WERI-Rb-1 (cell line): ENCODE measurements at regions not wholly inside any gene's neighbourhood (a gene's known extent, or its start where the extent isn't known, plus 50 kb on each side); places are given as distances from the start of the nearest gene placed in this dataset.

Source experiments
- DNase-seq: peaks from one replicate; pipeline ENCODE4 v3.0.0-alpha.2; 2020
- H3K27ac ChIP-seq: fragments of 250-450 bp; sonication (Bioruptor Pico); 2 replicates; pipeline ENCODE4 v1.5.1; 2020; ENCODE audit warnings: mild to moderate bottlenecking, moderate library complexity
- H3K27me3 ChIP-seq: fragments of 250-450 bp; sonication (Bioruptor Pico); 2 replicates; pipeline ENCODE4 v1.5.1; 2021; ENCODE audit warnings: mild to moderate bottlenecking, low read depth, moderate library complexity; ENCODE audit not compliant: insufficient read depth, severe bottlenecking
- H3K36me3 ChIP-seq: fragments of 250-450 bp; sonication (Bioruptor Pico); 2 replicates; pipeline ENCODE4 v1.5.1; 2020; ENCODE audit warnings: mild to moderate bottlenecking, moderate library complexity
- H3K4me3 ChIP-seq: 2 replicates; pipeline ENCODE4 v1.5.1; 2011; ENCODE audit warnings: low read depth, mild to moderate bottlenecking, control low read depth, low read length
- H3K9me3 ChIP-seq: fragments of 250-450 bp; sonication (Bioruptor Pico); 2 replicates; pipeline ENCODE4 v1.5.1; 2021; ENCODE audit warnings: mild to moderate bottlenecking, moderate library complexity; ENCODE audit not compliant: severe bottlenecking
- CTCF ChIP-seq: IDR thresholded peaks from 2 replicates; pipeline ENCODE4 v1.5.1; 2011; ENCODE audit warnings: low read depth, mild to moderate bottlenecking, control low read depth, inconsistent platforms, low read length

- H3K27ac ChIP-seq = no peak overlapping the region
- no peak for TF ChIP-seq CTCF
- H3K36me3 ChIP-seq = no peaks in the 10 kb centered on the region
- no peak for DNase-seq
- no peak overlapping the region for H3K4me3 ChIP-seq
- no peaks in the 10 kb centered on the region for H3K27me3 ChIP-seq
- no peaks in the 10 kb centered on the region for H3K9me3 ChIP-seq
Measured at GRCh38 chr3:163273694-163274093, 1777.1 kb downstream of the OTOL1 start.

GRCh38 chr3:163266731-163267130 is 1770.1 kb downstream of the OTOL1 start:
- H3K27ac ChIP-seq = no peak overlapping the region
- no peak overlapping the region for H3K4me3 ChIP-seq
- TF ChIP-seq CTCF = no peak

GRCh38 chr3:163261618-163262017 is 1765.0 kb downstream of the OTOL1 start:
- H3K4me3 ChIP-seq = no peak overlapping the region
- TF ChIP-seq CTCF = no peak
- no peaks in the 10 kb centered on the region for H3K9me3 ChIP-seq
- no peaks in the 10 kb centered on the region for H3K27me3 ChIP-seq
- no peaks in the 10 kb centered on the region for H3K36me3 ChIP-seq
- H3K27ac ChIP-seq = no peak overlapping the region
- DNase-seq = no peak

More at GRCh38 chr3:163266731-163267130, 1770.1 kb downstream of the OTOL1 start:
- no peak for DNase-seq
- no peaks in the 10 kb centered on the region for H3K27me3 ChIP-seq
- no peaks in the 10 kb centered on the region for H3K9me3 ChIP-seq
- no peaks in the 10 kb centered on the region for H3K36me3 ChIP-seq

- no peak for DNase-seq
- H3K4me3 ChIP-seq = no peak overlapping the region
- TF ChIP-seq CTCF = no peak
- H3K9me3 ChIP-seq = no peaks in the 10 kb centered on the region
- no peak overlapping the region for H3K27ac ChIP-seq
- no peaks in the 10 kb centered on the region for H3K27me3 ChIP-seq
- no peaks in the 10 kb centered on the region for H3K36me3 ChIP-seq
Measured at GRCh38 chr3:163261056-163261455, 1764.4 kb downstream of the OTOL1 start.

- H3K36me3 ChIP-seq = no peaks in the 10 kb centered on the region
- no peak for DNase-seq
- H3K27me3 ChIP-seq = no peaks in the 10 kb centered on the region
- H3K27ac ChIP-seq = no peak overlapping the region
- no peak for TF ChIP-seq CTCF
- H3K4me3 ChIP-seq = no peak overlapping the region
- H3K9me3 ChIP-seq = no peaks in the 10 kb centered on the region
Measured at GRCh38 chr3:163218336-163218735, 1721.7 kb downstream of the OTOL1 start.

GRCh38 chr3:163213838-163214237 is 1717.2 kb downstream of the OTOL1 start:
- no peak overlapping the region for H3K27ac ChIP-seq
- no peak for TF ChIP-seq CTCF
- no peaks in the 10 kb centered on the region for H3K27me3 ChIP-seq
- H3K4me3 ChIP-seq = no peak overlapping the region
- H3K36me3 ChIP-seq = no peaks in the 10 kb centered on the region
- DNase-seq = no peak
- no peaks in the 10 kb centered on the region for H3K9me3 ChIP-seq
